22Rv1 (cell line): ENCODE measurements at regions not wholly inside any gene's neighbourhood (a gene's known extent, or its start where the extent isn't known, plus 50 kb on each side); places are given as distances from the start of the nearest gene placed in this dataset.
"Not testable (repeated sequence)": the region's sequence is repeated elsewhere in the genome, so short reads cannot be mapped to it uniquely, and the experiment has no call there.

Experiments
- H3K27ac ChIP-seq: fragments of 450-650 bp; 2 replicates; pipeline ENCODE4 v1.5.1; 2017
- CTCF ChIP-seq: fragments of 450-650 bp; IDR thresholded peaks from 2 replicates; pipeline ENCODE4 v1.5.1; 2017; ENCODE audit warnings: mild to moderate bottlenecking
- ZFX ChIP-seq: fragments of 450-650 bp; IDR thresholded peaks from 2 replicates; pipeline ENCODE4 v1.6.1; 2017; ENCODE audit warnings: antibody characterized with exemption, borderline replicate concordance

- no peak overlapping the region for H3K27ac ChIP-seq
- TF ChIP-seq CTCF (no peak), ZFX (no peak)
Observed at GRCh38 chr6:92648364-92649086, 770.8 kb downstream of the EPHA7 start.

GRCh38 chr6:92647630-92648029 lies 771.7 kb downstream of the EPHA7 start:
- TF ChIP-seq ZFX (no peak), CTCF (no peak)
- no peak overlapping the region for H3K27ac ChIP-seq

- peak; percentile 53 for TF ChIP-seq CTCF
- H3K27ac ChIP-seq, result not testable (repeated sequence)
Observed at GRCh38 chr6:92644104-92644791, 775.1 kb downstream of the EPHA7 start.

GRCh38 chr6:92635553-92636153 lies 783.7 kb downstream of the EPHA7 start:
- TF ChIP-seq CTCF (no peak), ZFX (no peak)

GRCh38 chr6:92634561-92634960 lies 784.8 kb downstream of the EPHA7 start:
- TF ChIP-seq ZFX (no peak), CTCF (no peak)
- no peak overlapping the region for H3K27ac ChIP-seq

More at GRCh38 chr6:92635553-92636153, 783.7 kb downstream of the EPHA7 start:
- H3K27ac ChIP-seq, result no peak overlapping the region

GRCh38 chr6:92623431-92623830 lies 795.9 kb downstream of the EPHA7 start:
- TF ChIP-seq CTCF (no peak), ZFX (no peak)
- no peak overlapping the region for H3K27ac ChIP-seq

- no peak for TF ChIP-seq ZFX
- TF ChIP-seq CTCF, result no peak
- no peak overlapping the region for H3K27ac ChIP-seq
Observed at GRCh38 chr6:92617721-92618120, 801.6 kb downstream of the EPHA7 start.
